HG03439 (cell line): ENCODE measurements at regions not wholly inside any gene's neighbourhood (a gene's known extent, or its start where the extent isn't known, plus 50 kb on each side); places are given as distances from the start of the nearest gene placed in this dataset.
"Not testable (repeated sequence)": the region's sequence is repeated elsewhere in the genome, so short reads cannot be mapped to it uniquely, and the experiment has no call there.

Experiments used
- ATAC-seq: cut with Tn5 transposase; IDR thresholded peaks from one replicate; pipeline ENCODE4 v1.9.1; 2021; ENCODE audit warnings: mild to moderate bottlenecking, moderate library complexity; ENCODE audit not compliant: unreplicated experiment

DNA sequence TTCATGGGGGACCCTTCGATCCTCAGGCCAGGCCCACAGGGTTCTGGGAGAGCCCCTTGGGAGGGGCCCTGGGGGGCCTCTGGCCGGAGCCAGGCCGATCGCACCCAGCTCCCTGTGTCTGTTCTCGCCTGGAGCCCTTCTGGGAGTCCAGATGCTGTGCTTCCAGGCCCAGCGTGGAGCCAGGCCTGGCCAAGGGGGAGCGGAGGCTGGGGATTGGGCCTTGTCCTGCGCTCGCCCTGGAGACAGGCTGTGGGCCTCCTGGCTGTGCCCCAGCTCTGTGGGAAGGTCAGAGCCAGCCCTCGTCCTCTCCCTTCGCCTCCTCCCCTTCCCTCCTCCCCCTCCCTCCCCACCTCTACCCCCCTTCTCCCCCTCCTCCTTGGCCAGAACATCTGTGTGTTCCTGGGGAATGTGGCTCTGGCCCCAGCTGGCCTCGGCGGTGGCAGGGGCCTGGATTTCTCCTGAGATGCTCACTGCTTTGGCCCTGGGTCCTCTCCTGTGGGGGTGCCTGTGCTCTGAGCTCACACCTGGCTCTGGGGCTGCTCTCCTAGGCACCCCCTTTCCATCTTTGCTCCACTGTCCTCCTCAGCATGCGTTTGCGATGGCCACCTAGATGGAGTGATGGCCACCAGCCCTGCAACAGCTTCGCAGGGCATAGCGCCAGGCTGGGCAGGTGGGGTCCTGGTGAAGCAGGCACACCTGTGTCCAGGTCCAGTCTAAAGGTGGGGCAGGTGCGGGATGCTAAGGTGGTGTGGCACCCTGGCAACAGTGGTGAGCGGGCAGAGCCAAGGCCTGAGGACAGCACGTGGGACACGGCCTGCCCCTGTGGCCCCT is 90.6 kb upstream of the CIBAR2 start:
- ATAC-seq: no peak

GRCh38 chr16:85203462-85203813 is 91.2 kb upstream of the CIBAR2 start:
- no peak for ATAC-seq

- ATAC-seq: no peak
These were observed 92.2 kb upstream of the CIBAR2 start for GRCh38 chr16:85204242-85205010.

GRCh38 chr16:85205257-85205656 is 93.0 kb upstream of the CIBAR2 start:
- ATAC-seq: not testable (repeated sequence)

DNA sequence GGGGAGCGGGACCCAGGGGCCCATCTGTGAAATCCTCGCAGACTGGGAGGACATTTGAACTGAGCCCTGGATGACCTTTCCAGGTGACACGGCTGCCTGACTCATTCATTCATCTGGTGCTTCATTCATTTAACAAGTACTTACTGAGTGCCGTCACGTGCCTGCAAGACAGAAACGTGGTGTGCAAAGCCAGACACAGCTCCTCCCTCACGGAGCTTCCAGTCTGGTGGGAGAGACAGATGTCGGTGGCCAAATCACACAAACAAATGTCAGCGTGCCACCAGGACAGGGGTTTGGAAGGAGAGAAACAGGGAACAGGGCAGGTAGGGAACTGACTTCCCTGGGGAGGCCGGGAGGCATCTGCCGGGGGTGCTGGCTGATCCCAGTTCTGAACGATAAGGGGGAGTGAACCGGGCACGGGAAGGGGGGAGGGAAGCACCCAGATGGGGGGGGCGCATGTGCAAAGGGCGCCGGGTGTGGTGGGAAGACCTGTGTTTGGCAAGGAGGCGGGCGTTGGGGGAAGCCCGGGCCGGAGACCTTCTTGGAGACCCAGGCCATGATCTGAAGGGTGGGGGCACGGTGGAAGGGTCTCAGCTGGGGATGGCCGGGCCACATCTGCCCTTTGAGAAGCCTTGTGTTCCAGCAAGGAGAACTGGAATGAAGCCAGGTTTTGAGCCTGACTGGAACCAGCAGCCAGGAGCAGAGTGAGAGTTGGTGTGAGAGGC is 93.6 kb upstream of the CIBAR2 start:
- no peak for ATAC-seq

DNA sequence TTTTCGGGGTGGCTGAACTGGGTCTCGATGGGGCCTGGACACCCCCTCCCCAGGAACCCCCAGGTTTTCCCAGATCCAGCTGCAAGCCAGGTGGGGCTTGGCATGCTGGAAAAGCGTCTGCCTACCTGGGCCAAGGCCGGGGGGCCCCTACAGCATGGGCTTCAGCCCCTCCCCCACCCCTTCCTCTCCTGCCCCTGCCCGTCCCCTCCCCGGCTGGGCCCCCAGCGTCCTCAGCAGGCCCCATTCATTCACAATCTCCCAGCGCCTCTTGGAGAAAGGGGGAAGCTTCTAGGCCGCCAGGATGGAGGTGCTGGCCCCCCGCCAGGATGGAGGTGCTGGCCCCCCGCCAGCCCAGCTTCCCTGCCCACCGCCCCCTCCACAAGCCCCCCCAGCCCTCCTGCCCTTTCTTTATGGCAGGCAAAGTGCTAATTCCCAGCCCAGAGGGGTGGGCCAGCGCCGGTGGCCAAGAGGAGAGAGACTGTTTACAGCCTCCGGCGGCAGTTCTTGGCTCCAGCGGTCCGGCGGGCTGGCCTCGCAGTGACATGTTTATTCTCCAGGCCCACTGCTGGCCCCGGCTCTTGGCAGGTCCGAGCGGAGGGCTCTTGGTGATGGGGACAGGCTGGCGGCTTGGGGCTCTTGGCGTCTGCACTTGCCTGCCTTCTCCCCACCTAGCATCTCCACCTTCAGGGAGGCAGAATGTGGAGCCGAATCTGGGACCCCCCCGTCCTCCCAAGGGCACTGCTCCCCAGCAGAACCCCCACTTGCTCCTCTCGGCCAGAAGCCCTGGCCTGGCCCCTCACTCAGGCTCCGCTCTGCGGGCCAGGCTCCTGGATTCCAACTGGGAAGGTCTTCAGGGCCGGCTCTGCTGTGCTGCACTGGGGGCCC is 94.4 kb upstream of the CIBAR2 start:
- ATAC-seq: no peak

DNA sequence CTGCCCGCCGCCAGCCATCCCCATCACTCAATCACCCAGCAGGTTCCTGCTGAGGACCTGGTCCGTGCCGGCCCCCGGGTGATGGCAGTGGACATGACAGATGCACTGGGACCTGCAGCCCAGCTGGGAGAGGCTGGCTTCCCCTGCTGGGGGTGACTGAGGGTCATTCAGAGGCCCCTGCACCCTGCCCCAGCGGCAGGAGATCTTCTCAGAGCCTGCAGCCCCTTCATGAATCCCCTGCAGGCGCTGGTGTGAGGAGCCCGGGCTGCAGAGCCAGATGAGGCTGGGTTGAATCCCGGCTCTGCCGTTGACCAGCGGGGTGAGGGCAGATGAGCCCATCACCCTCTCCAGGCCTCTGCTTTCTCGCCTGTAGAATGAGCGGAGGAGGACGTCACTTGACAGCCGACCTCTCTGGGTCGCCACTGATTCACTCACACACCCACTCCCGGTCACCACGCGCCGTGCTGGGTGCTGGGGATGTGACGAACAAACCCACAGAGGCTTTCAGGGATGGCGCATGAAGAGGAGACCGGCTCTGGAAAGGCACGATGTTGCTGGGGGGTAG is 95.2 kb upstream of the CIBAR2 start:
- no peak for ATAC-seq

- no peak for ATAC-seq
These were observed 95.9 kb upstream of the CIBAR2 start for GRCh38 chr16:85208181-85208580.

DNA sequence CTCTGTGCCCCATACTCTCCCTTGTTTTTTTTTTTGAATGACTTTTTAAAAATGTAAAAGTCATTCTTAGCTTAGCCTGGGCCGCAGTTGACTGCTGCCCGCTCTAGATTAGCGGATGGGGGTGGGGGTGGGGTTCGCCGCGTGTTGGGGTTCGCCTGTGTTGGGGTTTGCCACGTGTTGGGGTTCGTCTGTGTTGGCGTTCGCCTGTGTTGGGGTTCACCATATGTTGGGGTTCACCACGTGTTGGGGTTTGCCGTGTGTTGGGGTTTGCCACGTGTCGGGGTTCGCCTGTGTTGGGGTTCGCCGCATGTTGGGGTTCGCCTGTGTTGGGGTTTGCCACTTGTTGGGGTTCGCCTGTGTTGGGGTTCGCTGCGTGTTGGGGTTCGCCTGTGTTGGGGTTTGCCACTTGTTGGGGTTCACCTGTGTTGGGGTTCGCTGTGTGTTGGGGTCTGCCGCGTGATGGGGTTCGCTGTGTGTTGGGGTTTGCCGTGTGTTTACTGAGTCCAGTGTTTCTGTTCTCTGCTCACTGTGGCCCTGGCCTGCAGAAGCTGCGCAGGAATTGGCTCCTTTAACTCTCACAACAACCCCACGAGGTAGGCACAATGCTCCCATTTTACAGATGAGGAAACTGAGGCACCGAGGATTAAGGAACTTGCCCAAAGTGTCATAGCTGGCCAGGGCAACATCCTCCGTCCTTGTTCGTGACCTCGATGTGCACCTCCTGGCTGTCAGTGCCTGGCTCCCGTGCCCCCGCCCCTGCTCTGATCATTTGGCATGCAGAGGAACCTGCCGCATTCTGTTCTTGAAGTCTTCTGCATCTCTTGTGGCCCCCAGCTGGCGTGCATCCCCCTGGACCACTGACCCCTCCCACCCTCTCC is 96.6 kb upstream of the CIBAR2 start:
- ATAC-seq: no peak

DNA sequence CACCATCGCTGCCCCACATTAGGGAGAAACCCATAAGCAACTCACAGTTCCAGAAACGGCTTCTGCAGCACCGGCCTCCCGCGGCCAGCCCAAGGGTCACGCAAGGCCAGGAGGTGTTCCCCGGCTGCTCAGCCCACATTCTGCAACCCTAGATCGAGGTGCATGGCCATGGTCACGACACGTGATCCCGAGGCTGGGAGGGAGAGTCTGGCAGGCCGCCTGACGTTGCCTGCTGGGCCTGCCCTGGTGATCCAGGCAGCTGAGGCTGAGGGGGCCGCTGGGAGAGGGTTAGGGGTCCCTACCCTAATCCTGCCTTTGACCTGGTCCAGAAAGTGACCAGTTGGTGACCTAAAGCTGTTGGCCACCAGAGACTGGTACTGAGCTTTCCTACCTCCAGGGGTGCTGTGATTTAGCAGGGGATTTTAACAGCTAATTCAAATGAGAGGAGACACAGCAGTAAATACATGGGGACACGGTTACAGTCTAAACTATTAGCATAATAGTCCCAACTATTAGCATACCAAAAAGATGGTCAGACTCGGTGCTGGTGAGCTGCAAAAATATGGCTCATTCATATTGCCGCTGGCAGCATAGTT is 97.4 kb upstream of the CIBAR2 start:
- no peak for ATAC-seq

DNA sequence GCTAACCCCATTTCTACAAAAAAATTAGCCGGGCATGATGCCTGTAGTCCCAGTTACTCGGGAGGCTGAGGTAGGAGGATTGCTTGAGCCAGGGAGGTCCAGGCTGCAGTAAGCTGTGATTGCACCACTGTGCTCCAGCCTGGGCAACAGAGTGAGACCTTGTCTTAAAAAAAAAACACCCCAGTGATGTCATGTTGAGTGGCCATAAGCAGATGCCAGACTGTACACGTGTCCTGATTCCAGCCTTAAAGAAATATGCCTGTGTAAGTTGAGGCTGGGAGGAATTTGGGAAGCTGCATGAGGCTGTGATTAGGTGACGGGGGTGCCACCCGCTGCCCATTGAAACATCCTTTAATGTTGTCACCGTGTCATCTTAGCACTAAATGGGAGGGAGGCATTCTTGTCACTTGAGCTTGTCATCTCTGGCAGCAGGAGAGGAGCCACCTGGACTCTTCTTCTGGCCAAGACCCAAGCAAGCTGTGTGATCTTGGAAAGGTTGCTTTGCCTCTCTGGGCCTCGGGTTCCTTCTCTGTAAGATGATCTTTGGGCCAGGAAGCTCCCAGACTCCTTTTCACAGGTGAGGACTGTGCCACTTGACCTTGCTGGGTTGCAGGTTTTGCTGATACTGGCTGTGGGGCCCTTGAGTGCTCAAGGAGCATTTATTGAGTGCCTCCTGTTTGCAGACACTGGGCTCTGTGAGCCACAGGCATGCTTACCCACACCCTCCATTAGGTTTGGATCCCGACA is 98.3 kb upstream of the CIBAR2 start:
- no peak for ATAC-seq

GRCh38 chr16:85211271-85211801 is 99.1 kb upstream of the CIBAR2 start:
- ATAC-seq: no peak

GRCh38 chr16:85213926-85214675 is 101.8 kb upstream of the CIBAR2 start:
- no peak for ATAC-seq

GRCh38 chr16:85215478-85216118 is 103.3 kb upstream of the CIBAR2 start:
- no peak for ATAC-seq

GRCh38 chr16:85216522-85217375 is 104.5 kb upstream of the CIBAR2 start:
- ATAC-seq: no peak
